TTC549 (cell line): ENCODE measurements at regions not wholly inside any gene's neighbourhood (a gene's known extent, or its start where the extent isn't known, plus 50 kb on each side); places are given as distances from the start of the nearest gene placed in this dataset.
"Not testable (repeated sequence)": the region's sequence is repeated elsewhere in the genome, so short reads cannot be mapped to it uniquely, and the experiment has no call there.

ENCODE experiments used
- FAIRE-seq: peaks from 2 replicates; lab custom pipeline; 2012; peaks lifted over from hg19 to GRCh38; lab: Jason Lieb, UNC

DNA sequence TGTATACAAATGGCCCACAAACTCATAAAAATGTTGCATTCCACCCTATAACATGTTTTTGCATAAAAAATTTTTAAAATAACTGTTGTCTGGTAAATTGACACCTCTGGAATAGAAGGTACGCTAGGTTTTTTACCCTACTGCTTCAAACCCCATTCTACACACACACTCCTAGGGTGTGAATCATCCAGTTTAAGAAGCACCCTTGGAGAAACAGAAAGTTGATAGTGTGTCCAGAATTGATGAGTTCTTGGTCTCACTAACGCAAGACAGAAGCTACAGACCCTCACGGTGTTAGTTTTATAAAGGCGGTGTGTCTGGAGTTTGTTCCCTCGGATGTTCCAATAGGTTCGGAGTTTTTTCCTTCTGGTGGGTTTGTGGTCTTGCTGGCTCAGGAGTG lies 158.5 kb downstream of the KLRB1 start:
- no peak for FAIRE-seq

DNA sequence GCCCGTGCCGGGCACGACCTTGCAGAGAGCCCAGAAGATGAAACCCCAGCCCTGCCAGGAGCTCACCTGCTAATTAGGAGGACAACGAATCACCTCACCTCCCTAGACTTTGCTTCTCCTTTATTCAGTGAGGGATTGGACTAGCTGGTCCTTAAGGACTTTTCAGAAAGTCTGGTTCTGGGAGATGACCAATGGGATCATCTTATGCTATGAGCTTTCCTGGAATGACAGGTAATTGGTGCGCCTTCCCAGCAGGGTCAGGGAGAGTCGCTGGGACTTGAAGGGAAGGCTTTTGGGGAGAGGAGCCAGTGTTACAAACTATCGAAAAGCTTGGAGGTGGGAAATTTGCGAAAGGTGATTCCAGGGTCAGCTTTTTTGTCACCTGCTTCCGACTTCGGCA lies 159.1 kb downstream of the KLRB1 start:
- FAIRE-seq, result not testable (repeated sequence)

DNA sequence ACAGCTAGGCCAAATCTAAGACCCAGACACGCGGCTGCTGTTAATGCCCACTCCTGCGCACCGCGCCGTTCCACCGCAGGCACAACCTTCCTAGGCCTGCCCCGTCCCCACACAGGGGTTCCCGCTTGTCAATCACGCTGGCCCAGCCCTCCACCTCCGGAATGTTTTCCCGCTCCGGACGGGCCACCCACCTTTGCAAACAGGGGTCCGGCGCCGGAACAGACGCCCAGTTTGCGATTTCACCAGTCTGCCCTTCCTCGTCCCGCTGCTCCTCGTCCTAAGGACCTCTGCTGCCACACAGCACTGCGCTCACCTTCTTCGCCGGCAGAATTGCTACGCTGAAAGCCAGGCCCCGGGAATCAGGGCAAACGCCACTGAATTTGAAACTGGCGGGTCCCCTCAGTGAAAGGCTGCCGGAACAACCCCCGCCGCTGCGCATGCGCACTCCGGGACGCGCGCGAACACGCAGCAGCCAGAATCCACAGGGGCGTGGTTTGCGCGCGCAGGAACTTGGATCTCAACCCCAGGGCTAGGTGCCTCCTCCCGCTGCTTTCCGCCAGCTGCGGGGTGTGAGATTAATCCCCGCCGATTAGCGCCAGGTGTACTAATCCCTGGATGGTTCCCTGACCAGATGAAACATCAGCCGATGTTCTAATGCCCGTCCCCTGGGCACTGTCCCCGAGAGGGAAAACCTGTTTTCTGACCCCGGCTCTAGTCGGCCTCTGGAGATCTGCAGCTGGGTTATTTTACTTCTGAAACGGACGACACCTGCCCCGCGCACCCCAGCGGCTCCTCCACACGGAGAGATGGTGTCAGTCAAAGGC lies 159.7 kb downstream of the KLRB1 start:
- not testable (repeated sequence) for FAIRE-seq

DNA sequence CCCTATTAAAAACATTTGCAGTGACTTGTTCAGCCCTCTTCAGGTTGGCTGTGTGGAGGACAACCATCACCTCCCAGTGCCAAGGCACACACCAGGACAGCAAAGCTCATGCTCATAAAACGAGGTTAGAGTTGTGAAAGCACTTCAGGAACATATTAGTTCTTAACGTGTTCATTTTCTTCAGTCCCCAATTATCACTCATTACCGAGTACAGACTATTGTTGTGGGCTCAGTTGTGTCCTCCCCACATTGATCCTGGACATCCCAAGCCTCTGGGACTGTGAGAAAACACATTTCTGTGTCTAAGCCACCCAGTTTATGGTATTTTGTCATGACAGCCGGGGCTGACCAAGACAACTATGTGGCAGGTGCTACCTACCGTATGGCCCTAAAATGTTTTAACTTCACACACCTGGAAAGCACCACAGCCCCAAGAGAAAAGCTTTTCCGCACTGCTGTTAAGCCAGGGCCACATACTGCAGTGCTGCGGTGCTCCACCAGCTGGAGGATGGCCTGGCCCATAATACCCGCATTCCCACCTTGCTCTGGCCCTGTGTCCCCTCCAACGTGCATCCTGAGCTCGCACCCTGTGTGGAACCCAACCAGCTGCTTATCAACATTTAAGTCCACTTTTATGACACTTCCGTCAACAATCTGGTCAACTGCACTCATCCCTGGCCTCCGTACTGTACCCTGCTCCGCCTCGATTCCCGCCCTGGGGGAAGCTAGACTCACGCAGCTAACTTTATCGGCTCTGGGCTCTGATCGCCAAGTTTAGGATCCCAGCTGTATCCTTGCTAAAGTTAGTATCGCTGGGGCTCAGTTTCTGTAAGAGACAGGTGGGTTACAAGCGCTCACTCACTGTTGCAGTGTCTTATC lies 160.6 kb downstream of the KLRB1 start:
- FAIRE-seq, result not testable (repeated sequence)

DNA sequence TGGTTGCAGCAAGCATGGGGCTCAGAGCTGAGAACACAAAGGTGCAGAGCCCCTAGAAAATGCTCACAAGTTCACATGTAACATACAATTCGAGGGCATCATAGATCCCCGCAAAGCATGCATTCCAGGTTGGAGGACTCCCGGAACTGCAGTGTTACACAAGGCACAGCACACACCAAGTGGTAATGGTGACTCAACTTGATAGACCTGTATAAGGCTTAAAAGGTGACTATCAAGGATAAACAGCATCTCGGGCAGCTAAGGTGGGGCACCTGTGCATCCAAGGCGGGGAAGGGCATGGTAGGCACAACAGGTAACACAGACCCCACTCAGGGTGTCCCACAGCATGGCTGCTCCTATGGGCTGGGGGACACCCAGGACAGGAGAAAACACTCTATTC lies 167.3 kb downstream of the KLRB1 start:
- FAIRE-seq, result not testable (repeated sequence)

DNA sequence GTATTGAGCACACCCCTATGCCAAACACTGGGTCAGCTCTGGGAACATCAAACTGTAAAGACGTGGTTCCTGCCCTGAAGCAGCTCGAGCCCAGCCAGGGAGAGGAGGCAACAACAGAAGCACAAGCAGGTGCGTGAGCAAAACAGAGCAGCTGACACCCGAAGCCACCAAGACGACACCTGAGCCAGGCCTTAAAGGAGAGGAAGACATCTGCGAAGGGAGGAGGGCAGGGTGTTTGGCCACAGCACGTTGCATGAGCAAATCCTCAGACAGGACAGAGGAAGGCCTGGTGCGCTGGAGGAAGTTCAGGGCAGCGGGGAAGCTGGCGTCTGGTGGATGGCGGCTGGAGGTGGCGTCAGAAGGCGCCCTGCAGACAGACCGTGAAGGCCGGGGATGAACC lies 172.0 kb downstream of the KLRB1 start:
- FAIRE-seq, result not testable (repeated sequence)

DNA sequence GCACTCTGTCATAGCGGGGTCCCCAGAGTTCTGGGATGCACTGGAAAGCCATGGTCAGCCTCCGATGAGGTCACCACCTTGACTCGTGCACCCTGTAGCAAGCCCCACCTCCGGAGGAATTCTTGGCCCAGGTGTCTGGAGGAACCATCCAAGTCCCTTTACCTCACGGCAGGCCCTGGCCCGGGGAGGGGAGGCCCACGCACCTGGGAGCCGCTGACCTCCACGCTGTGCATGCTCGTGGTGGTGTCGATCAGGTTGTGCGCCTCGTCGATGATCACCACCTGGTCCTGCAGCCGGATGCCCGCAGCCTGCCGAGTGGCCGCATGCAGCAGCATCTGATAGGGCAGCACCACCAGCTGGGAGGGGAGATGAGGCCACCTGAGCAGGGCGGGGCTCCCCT lies 177.3 kb downstream of the KLRB1 start:
- not testable (repeated sequence) for FAIRE-seq

DNA sequence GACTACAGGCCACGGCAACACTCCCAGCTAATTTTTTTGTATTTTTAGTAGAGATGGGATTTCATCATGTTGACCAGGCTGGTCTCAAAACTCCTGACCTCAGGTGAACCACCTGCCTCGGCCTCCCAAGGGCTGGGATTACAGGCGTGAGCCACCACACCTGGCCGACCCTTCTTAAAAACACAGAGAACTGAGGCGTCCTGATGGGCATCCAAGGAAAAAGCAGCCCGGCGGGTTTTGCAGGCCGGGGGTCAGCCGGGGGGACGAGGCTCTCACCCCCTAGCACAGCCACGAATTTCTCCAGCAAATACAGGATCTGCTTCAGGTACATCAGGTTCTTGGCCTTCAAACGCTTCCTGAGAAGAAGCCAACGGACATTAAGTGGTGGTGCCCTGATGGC lies 178.9 kb downstream of the KLRB1 start:
- FAIRE-seq, result not testable (repeated sequence)

DNA sequence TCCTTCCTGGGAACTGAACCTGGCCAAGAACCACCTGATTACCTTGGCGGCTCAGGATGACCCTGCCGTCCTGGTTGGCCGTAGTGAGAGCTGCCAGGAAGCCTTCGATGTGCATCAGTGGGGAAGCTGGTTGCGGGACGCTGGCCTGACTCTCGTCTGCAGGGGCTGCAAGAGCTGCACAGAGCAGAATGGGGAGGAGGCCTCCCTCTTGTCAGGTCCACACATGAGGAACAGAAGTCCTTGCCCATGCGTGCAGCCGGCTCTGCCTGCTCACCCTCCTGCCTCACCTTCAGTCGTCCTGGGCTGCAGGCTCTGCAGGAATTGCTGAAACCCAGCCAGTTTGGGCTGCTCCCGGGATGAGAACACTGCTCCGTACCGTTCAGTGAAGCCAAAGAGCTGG lies 182.3 kb downstream of the KLRB1 start:
- not testable (repeated sequence) for FAIRE-seq

DNA sequence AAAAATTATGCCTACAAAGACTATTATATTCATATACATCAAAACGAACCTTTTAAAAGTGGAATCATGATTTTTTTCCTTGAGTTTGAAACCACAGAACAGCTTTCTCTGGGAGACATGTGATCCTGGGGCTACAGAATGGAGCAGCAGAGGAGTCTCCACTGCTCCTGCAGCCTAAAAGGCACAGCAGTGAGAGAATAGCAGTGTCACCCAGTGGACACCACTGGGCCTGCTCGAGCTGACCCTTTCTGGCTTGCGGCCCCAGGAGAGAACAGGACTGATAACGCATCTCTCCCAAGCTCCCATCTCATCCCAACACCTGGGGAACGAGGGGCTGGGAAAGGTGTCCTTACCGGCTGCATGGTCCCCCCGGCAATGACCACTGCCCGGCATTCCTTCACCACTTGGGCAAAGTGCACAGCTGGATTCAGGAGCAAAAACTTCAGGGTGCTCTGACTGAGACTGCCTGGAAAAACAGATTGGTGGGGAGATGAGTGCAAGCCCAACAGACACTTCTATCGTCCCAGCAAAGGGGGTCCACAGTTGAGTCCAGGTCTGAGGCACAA lies 183.5 kb downstream of the KLRB1 start:
- not testable (repeated sequence) for FAIRE-seq

DNA sequence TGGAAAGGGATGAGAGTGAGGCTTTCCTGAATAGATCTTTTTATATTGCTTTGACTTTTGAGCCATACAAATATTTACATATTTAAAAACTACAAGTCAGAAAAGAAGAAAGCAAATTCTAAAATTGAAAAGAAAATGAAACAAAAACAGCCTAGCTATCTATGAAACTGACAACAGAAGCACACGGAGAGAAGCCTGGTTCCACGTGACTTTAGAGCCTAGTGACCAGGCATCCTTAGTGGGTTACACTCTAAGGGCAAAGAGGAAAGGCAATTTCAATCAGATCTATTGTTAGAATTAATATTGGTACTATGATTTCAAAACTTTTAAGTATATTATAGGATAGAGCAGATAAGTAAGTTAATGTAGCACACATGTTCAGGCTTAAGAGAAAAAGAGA lies 185.0 kb downstream of the KLRB1 start:
- FAIRE-seq, result not testable (repeated sequence)

DNA sequence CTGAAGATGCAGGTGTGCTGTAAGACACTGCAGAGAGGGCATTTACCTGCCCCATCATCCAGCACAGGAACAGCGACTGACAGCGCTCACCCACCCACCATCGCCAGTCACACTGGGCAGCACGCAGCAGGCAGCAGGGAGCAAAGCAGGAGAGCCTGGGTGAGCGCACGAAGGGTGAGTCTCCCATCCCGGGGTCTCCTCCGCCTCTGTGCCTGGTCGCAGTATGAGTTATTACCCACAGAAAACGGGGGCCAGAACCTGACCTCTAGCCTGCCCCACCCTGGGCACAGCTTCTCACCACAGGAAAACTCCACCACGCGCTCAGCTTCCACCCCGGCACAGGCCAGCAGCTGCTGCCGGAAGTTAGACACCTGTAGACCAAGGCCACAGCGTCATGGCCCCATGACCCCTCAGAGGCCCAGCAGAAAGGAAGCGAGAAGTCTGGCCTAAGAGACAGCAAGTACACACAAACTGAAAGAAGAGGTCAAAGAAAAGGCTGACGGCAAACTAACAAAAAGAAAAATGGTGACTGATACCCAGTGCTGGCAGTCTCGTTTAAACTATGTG lies 186.1 kb downstream of the KLRB1 start:
- FAIRE-seq, result not testable (repeated sequence)

DNA sequence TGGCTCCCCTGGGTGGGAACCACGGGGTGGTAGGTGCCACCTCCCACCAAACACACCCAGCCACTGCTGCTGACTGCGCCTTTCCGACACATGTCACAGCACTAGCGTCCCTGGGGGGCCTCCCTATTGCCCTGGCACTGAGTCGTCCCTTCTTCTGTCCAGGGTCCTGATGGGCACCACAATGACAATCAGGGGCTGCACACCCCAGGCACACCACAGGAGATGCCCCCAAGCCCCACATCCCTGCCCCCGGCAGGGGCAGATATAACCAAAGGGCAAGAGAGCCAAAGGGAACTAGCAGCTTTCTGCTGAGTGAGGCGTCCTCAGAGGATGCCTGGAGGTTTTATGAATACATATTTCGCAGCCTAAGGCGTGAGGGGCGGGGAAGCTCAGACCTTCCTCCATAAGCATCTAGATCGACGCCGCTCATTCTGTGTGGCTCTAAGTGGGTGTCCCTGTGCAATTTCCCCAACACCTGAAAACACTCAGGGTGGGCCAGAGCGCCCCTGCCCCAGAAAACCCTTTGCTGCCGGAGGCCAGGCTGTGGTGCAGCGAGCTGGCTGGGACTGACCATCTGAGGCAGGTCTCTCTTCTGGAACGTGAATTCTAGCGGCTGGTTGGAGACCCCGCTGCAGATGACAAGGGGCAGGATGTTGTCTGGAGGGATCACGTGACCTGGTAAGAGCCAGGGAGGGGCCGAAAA lies 186.7 kb downstream of the KLRB1 start:
- FAIRE-seq, result not testable (repeated sequence)

DNA sequence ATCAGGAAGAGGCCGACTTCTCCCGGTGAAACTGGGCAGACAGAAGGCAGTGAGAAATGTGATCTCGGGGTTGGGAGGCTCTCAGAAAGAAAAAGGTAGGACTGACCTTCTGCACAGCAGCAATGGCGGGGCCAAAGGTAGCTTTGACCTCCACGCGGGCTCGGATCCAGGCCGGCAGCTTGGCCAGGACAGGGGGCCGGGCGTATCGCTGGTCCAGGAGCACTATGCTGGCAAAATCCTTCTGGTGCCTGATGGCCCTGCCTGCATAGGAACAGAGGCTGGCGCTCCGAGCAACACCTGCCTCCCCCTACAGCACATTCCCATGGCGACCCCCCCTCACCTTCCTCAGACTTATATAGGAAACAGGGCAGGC lies 189.1 kb downstream of the KLRB1 start:
- not testable (repeated sequence) for FAIRE-seq

DNA sequence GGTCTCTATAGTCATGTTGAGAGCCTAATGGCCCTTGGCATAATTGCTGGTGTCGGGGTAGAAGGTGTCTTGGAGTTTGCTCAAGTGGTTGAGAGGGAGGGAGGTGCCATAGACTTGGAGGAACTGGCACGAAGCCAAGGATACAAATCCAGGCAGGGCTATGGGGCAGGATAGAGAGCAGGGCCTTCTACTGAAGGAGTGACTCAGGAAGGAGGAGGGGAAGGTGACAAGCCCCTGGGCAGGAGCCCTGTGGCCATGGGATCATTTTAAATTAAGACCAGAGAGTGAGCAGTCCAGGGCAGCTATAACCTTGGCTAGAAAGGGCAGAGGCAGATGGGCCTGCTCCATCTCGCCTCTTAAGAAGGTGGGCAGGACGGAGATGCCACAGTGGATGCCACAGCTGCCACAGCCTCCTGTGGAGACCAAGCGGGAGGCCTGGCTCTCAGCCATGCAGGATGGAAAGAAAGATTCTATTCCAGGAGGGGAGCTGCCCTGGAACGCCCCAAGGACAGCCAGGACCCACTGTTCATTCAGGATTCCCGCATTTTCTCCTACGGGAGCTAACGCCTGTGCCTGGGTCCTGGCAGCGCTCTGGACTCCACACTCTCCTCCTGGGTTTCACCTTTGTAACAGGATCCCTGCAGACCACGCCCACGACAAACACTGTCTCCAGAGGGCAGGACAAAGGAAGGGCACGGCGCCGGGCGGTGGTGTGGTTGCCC lies 189.6 kb downstream of the KLRB1 start:
- FAIRE-seq, result not testable (repeated sequence)

DNA sequence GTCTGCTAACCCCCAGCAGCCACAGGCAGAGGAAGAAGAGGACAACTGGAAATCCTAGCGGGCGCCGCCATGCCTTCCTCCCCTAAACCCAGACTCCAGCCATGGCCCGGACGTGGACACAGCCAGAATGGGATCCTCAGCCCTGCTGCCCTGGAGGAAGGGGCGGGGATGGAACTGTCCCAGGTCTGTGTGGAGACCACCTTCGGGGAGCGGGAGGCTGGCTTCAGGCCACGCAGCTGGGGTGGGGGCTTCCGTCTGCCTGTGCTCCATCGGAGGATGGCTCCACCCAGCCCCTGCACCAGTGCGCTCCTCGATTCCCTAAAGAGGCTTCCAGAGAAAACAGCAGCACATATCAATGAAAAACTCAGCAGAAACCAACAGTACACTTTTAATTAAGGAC lies 190.4 kb downstream of the KLRB1 start:
- not testable (repeated sequence) for FAIRE-seq

DNA sequence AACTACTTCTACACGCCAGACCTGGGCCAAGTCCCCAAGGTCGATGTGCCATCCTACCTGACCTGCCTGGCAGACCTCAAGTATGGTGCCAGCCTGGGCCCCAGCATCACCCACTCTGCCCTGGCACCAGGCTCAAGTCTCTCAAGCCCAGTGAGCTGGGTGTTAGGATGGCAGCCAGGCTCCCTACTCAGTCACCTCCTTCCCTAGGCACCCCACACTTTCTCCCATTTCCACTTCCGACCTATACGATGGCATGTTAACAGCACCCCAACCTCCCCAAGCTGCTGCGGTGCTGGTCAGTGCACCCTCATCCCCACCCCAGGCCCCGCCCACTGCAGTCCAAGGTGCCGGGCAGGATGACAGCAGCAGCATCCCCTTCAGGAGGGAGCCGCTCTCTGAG lies 191.4 kb downstream of the KLRB1 start:
- FAIRE-seq, result not testable (repeated sequence)

DNA sequence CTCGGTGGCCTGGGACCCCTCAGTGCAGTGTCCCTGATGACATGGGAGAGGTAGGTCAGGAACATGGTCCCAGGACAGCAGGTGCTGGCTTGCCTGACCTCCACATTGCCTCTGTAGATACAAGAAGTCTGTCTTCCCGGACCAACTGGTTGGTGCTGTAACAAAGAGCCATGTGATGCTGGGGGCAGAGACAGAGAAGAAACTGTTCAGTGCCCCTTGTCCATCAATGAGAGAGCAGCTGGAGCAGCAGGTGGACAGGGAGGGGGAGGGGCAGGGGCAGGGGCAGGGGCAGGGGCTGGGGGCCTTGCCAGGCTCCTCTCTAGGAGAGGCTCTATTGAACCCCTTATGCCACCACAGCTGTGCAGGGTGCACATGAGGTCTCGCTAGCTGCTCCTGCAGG lies 191.8 kb downstream of the KLRB1 start:
- not testable (repeated sequence) for FAIRE-seq

DNA sequence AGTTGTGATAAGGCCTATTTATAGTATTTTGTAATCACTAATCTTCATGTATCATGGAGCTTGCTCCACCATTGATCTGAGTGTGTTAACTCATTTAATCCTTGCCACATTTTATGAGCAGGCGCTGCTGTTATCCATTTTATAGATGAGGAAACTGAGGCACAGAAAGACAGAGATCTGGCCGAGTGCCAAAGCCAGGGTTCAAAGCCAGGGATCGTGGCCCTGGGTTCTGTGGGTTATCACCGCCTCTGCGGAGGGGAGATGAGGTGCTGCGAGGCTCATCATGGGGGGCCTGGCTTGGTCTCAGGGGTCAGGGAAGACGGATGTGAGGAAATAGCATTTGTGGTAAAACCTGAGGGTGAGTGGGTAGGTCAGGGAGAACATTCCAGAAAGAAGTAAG lies 193.9 kb downstream of the KLRB1 start:
- FAIRE-seq, result not testable (repeated sequence)

DNA sequence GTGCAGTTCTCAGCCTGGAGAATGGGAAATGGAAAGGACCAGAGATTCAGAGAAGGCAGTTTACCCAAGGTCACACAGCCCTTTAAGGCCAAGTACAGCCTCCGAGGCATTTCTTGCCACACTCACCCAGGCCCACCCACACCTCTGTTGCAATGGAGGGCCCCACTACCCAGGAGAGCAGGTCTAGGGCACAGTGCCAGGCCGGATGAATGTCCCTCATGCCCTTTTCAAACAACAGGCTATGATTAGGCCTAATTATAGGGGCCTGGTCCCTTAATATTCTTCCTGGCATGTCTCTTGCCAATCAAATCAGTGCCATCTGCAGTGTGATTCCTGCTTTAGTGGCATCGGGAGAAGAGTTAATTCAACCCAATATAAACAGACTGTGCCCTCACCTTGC lies 195.3 kb downstream of the KLRB1 start:
- not testable (repeated sequence) for FAIRE-seq

DNA sequence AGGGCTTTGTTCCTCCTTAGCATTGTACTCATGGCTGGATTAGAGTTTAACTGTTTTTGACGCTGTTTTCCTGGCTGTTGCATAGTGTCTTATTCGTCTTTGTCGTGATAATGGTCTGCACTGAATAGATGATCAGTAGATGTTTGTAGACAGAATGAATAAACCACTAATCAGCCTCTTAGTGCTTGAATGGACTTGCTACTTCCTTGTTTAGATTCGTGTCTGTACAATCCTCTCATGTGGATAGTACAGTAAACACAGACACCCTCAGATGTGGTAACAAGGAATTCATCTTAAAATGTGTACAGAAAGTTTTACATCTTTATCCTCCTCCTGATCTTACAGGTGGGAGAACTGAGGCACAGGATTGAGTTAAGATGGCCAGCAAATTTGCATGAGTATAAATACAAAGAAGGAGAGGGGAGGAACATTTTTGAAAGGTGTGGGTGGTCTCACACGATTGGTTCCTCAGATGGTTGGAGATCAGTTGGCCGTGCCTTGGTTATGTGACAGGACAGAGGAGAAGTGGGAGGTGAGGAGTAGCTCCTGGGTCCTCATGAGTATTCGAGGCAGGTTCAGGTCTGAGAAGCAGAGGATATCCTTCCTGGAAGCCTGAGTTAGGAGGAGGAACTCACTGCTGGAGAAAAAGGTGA lies 196.0 kb downstream of the KLRB1 start:
- FAIRE-seq, result not testable (repeated sequence)
